ENCODE measurements at regions not wholly inside any gene's neighbourhood (a gene's known extent, or its start where the extent isn't known, plus 50 kb on each side); places are given as distances from the start of the nearest gene placed in this dataset.
A peak's percentile ranks its signal among the peaks of the same experiment; 100 is the strongest.
"Not testable (repeated sequence)": the region's sequence is repeated elsewhere in the genome, so short reads cannot be mapped to it uniquely, and the experiment has no call there.

GRCh38 chr21:27917966-27918365 lies 951.1 kb upstream of the ADAMTS5 start:
- DNase-seq (ENCODE audit: low read depth in 2 of 2), result not testable (repeated sequence)

DNA sequence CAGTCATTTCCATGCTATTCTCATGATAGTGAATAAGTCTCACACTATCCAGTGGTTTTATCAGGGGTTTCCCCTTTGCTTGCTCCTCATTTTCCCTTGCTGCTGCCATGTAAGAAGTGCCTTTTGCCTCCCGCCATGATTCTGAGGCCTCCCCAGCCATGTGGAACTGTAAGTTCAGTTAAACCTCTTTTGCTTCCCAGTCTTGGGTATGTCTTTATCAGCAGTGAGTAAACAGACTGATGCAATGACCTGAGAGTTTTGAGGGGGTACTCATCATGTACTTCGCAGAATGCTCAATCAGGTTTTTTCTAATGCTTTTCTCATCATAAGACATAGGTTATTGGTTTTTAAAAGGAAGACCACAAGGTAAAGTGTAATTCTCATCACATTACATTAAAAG lies 949.4 kb upstream of the ADAMTS5 start:
- not testable (repeated sequence) for DNase-seq (ENCODE audit: low read depth in 2 of 2)

DNA sequence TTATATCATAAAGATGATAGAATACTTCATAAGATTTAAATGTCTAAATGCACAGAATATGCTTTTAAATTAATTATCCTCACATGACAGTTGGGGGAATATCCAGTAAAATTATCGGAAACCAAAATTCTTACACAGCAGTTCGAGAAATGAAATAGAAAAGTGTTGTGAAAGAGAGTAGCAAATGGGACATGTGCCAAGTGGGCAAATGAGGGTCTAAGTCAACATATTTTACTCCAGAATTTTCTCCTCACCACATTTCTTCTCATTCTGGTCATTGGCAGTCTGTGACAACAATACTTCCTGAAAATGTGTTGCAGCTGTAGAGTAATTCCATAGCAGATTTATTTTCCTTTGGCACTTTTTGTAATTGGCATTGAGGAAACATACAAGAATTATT lies 945.2 kb upstream of the ADAMTS5 start:
- DNase-seq (ENCODE audit: low read depth in 2 of 2), result not testable (repeated sequence)

DNA sequence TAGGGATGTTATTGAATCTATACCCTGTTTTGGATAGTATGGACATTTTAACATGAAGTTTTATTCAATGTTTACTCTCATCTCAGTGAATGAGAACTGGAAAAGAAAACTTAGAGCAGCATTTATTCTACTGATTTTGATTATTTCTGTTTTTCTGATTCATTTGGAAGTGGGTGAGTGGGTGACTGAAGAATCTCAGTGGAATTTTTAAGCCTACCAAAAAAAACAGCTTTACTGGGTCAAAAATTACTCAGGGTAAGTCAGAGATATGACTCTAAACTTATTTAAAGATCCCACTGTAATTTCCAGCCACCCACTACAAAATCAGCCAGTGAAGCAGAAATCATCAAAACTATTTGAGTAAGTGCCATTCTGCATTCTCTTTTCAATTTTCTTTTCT lies 942.6 kb upstream of the ADAMTS5 start:
- not testable (repeated sequence) for DNase-seq (ENCODE audit: low read depth in 2 of 2)

DNA sequence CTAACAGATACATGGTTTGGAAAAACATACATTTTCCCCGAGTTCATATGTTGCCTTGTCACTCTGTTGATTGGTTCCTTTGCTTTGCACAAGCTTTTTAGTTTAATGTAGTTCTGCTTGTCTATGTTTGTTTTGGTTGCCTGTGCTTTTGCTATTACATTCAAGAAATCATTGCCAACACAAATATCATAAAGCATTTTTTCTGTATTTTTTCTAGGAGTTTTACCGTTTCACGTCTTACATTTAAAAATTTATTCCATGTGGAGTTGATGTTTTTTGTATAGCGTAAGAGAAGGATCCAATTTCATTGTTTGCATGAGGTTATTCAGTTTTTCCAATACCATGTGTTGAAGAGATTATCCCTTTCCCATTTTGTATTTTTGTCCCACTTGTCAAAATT lies 941.9 kb upstream of the ADAMTS5 start:
- not testable (repeated sequence) for DNase-seq (ENCODE audit: low read depth in 2 of 2)

DNA sequence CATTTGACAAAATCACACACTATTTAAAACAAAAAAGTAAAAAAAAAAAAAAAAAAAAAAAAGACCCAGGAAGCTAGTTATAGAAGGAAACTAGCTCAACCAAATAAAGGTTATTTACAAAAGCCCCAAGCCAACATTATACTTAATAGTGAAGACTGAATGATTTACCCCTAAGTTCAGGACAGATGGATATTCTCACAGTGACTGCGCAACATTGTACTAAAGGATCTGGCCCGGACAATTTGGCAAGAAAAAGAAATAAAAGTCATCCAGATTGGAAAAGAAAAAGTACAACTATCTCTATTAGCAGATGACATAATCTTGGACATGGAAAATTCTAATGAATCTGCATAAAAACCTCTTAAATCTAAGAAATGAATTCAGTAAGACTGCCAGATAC lies 936.0 kb upstream of the ADAMTS5 start:
- DNase-seq (ENCODE audit: low read depth in 2 of 2), result not testable (repeated sequence)

- not testable (repeated sequence) for DNase-seq (ENCODE audit: low read depth in 2 of 2)
These were observed 926.7 kb upstream of the ADAMTS5 start for GRCh38 chr21:27893619-27894018.

GRCh38 chr21:27891495-27891894 lies 924.6 kb upstream of the ADAMTS5 start:
- DNase-seq (ENCODE audit: low read depth in 2 of 2), result peak in 1 of 2 donors; percentile 10

- DNase-seq (ENCODE audit: low read depth in 2 of 2), result not testable (repeated sequence)
These were observed 921.0 kb upstream of the ADAMTS5 start for GRCh38 chr21:27887808-27888455.

GRCh38 chr21:27885296-27885711 lies 918.4 kb upstream of the ADAMTS5 start:
- DNase-seq (ENCODE audit: low read depth in 2 of 2), result no peak

- not testable (repeated sequence) for DNase-seq (ENCODE audit: low read depth in 2 of 2)
These were observed 914.4 kb upstream of the ADAMTS5 start for GRCh38 chr21:27881331-27881730.

DNA sequence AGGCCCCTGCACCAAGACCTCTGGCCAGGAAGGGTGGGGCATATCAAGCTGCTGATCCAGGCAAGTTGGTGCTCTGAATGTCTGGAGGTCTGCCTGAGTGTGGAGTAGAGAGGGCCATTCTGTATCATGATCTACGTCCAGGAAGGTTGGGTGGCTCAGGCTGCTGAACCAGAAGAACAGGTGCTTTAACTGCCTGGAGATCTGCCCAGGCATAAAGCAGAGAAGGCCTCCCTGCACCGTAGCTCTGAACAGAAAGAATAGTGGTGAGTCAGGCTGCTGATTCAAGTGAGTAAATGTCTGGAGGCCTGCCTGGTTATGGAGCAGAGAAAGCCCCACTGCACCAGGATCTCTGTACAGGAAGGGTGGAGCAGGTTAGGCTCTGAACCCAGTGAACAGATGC lies 905.5 kb upstream of the ADAMTS5 start:
- DNase-seq (ENCODE audit: low read depth in 2 of 2), result not testable (repeated sequence)

DNA sequence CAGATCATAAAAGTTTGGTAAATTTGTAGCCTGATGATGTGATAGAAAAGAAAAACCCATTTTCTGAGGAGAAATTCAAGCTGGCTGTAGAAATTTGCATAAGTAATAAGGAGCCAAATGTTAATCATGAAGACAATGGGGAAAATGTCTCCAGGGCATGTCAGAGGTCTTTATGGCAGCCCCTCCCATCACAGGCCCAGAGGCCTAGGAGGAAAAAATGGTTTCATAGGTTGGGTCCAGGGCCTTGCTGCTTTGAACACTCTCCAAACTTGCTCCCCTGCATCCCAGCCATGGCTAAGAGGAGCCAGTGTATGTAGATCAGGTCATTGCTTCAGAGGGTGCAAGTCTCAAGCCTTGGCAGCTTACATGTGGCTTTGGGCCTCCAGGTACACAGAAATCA lies 903.9 kb upstream of the ADAMTS5 start:
- not testable (repeated sequence) for DNase-seq (ENCODE audit: low read depth in 2 of 2)

DNA sequence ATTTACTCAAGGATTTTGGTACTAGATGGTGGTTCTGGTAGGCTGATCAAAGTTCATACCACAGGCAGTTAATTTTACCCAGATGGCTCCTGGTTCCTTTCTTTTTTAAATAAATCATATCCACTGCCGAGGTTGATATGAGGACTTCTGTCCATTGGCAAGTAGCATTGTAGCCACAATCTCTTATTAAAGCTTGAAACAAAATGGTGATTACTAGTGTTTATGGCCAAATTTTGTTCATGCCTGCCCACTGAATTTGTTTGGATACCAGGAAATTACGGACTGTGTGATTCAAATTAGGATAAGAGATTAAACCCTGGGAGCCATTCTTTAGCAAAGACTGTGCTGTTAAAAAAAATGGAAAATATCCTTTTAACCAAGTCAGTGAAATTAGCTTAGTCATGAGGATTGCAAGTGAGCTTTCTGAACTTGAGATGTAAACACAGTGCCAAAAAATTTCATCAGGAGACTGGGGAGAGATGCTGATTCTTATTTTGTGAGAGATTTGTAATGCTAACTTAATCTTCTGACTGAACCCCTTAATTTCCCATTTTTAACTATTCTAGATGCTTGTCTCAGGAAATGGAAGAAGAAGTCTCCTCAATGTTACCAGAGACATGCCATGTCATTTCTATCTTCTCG lies 893.5 kb upstream of the ADAMTS5 start:
- not testable (repeated sequence) for DNase-seq (ENCODE audit: low read depth in 2 of 2)

GRCh38 chr21:27858053-27858825 lies 891.4 kb upstream of the ADAMTS5 start:
- DNase-seq (ENCODE audit: low read depth in 2 of 2), result not testable (repeated sequence)

- not testable (repeated sequence) for DNase-seq (ENCODE audit: low read depth in 2 of 2)
These were observed 890.1 kb upstream of the ADAMTS5 start for GRCh38 chr21:27856988-27857387.

GRCh38 chr21:27841084-27841672 lies 874.3 kb upstream of the ADAMTS5 start:
- no peak for DNase-seq (ENCODE audit: low read depth in 2 of 2)

DNA sequence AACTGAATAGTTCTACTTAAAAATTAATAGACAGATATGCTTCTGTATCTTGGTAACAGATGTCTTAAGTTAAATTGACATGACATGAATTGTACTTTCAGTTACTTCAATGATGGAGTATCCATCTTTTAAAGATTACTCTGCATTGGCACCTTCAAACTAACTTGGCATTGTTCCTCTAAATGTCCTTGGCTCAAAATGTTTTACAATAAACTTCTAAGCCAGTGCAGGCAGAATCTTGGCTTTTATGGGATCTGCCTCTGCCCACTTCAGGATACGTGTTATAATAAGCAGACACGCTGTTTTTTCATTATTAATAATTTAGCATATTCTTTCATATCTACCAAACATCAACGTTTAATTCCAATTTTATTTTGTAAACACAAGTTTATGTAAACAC lies 873.4 kb upstream of the ADAMTS5 start:
- DNase-seq (ENCODE audit: low read depth in 2 of 2), result no peak

GRCh38 chr21:27839512-27840115 lies 872.7 kb upstream of the ADAMTS5 start:
- DNase-seq (ENCODE audit: low read depth in 2 of 2), result no peak

DNA sequence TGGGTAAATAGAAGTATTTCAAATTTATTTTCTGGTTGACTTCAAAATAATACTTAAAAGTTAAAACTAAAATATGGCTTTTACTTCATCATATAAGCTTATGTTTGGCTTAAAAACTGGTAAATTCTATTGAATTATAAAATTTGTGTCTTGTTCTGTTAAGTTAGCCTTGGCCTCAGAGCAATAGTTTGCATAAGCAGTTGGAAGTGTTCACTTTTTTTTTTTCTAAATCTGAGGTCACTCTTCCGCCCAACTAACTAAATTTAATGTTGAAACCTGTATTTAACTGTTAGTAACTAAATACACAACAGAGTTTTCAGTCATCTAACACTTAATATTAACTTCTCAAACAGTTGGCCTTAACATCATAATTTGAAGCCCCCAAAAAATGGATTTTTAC lies 871.7 kb upstream of the ADAMTS5 start:
- no peak for DNase-seq (ENCODE audit: low read depth in 2 of 2)

GRCh38 chr21:27837936-27838335 lies 871.0 kb upstream of the ADAMTS5 start:
- no peak for DNase-seq (ENCODE audit: low read depth in 2 of 2)

GRCh38 chr21:27833298-27833697 lies 866.4 kb upstream of the ADAMTS5 start:
- DNase-seq (ENCODE audit: low read depth in 2 of 2), result no peak

Data from lung microvascular endothelial cell (primary cell).